ENCODE measurements at regions not wholly inside any gene's neighbourhood (a gene's known extent, or its start where the extent isn't known, plus 50 kb on each side); places are given as distances from the start of the nearest gene placed in this dataset.

DNA sequence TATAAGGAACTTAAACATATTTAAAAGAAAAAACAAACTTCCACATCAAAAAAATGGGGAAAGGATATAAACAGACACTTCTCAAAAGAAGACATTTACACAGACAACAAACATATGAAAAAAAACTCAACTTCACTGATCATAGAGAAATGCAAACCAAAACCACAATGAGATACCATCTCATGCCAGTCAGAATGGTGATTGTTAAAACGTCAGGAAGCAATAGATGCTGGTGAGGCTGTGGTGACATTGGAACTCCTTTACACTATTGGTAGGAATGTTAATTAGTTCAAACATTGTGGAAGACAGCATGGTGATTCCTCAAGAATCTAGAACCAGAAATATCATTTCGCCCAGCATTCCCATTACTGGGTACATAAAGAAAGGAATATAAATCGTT lies 228.5 kb upstream of the KDM5D start:
- TF ChIP-seq, protein P1, sequence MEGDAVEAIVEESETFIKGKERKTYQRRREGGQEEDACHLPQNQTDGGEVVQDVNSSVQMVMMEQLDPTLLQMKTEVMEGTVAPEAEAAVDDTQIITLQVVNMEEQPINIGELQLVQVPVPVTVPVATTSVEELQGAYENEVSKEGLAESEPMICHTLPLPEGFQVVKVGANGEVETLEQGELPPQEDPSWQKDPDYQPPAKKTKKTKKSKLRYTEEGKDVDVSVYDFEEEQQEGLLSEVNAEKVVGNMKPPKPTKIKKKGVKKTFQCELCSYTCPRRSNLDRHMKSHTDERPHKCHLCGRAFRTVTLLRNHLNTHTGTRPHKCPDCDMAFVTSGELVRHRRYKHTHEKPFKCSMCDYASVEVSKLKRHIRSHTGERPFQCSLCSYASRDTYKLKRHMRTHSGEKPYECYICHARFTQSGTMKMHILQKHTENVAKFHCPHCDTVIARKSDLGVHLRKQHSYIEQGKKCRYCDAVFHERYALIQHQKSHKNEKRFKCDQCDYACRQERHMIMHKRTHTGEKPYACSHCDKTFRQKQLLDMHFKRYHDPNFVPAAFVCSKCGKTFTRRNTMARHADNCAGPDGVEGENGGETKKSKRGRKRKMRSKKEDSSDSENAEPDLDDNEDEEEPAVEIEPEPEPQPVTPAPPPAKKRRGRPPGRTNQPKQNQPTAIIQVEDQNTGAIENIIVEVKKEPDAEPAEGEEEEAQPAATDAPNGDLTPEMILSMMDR (IDR thresholded peaks at IDR 0.05; ENCODE audit: low read length) = no peak
- no peak for TF ChIP-seq EZH2 (IDR thresholded peaks at IDR 0.05; ENCODE audit: borderline replicate concordance, low read length)

Measured in OCI-LY1 (cell line).